Left lung (tissue), 4 donors: ENCODE measurements at regions not wholly inside any gene's neighbourhood (a gene's known extent, or its start where the extent isn't known, plus 50 kb on each side); places are given as distances from the start of the nearest gene placed in this dataset.

Experiments
- ATAC-seq: fragments of 200-7000 bp; cut with Tn5 transposase; one replicate; pipeline ENCODE4 v1.9.1; 2020; ENCODE audit warnings: moderate library complexity
- DNase-seq, 4 donors: peaks; one replicate each; pipeline ENCODE4 v3.0.0-alpha.2; 2013 to 2020
- H3K27ac ChIP-seq, 2 donors: fragments of 200-600 bp; sonication (generic) in 1 of 2; one replicate each; pipeline versions ENCODE4 v1.5.0 to v1.8.0; 2020 to 2021
- H3K27me3 ChIP-seq, 2 donors: fragments of 200-600 bp; sonication (generic) in 1 of 2; one replicate each; pipeline versions ENCODE4 v1.5.0 to v1.8.0; 2020 to 2021
- H3K36me3 ChIP-seq, 2 donors: fragments of 200-600 bp; sonication (generic) in 1 of 2; one replicate each; pipeline versions ENCODE4 v1.5.0 to v1.8.0; 2020 to 2021
- H3K4me1 ChIP-seq, 2 donors: fragments of 200-600 bp; one replicate each; pipeline ENCODE4 v1.8.0; 2021
- H3K4me3 ChIP-seq, 2 donors: fragments of 200-600 bp; sonication (generic) in 1 of 2; one replicate each; pipeline versions ENCODE4 v1.5.0 to v1.8.0; 2020 to 2021; ENCODE audit warnings: mild to moderate bottlenecking in 1 of 2
- H3K9me3 ChIP-seq, 2 donors: fragments of 200-600 bp; sonication (generic) in 1 of 2; one replicate each; pipeline versions ENCODE4 v1.5.0 to v1.8.0; 2020 to 2021
- intact Hi-C, 2 donors: fragments of 100-400 bp; cut with DNase I; formaldehyde crosslinking; loops; one replicate each; pipeline versions ENCODE4 v1.11.2 to v1.14.2; 2022
- TF ChIP-seq, protein P1 (sequence below), 2 donors: fragments of 200-600 bp; sonication (generic) in 1 of 2; IDR thresholded peaks; one replicate each; pipeline versions ENCODE4 v1.5.0 to v1.8.0; 2021; ENCODE audit warnings: antibody characterized with exemption in 2 of 2
- donor health status: DM: no; HTN: yes; CAD: no.
- donor health status: DM: no; HTN: no; CAD: no.

DNA sequence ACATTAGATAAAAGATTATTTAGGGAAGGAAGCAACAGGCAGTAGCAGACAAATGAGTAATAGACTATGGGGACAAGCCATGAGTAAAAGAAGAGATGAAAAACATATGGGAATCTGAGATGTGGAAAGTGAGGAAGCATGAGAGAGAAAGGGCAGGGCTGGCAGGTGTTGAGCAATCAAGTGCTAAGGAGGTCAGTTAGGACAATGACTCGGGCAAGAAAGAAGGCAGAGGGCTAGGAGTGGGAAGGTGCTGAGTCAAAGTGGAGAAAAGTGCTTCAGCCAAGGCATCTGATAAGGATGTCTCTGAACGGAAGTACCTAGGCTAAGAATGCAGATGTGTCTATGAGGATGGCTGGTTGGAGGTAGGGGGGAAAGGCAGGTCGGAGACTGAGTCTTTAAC lies 291.9 kb upstream of the HTR2A start:
- H3K4me1 ChIP-seq, result no peaks in the 10 kb centered on the region
- intact Hi-C loops, result no loop called here

DNA sequence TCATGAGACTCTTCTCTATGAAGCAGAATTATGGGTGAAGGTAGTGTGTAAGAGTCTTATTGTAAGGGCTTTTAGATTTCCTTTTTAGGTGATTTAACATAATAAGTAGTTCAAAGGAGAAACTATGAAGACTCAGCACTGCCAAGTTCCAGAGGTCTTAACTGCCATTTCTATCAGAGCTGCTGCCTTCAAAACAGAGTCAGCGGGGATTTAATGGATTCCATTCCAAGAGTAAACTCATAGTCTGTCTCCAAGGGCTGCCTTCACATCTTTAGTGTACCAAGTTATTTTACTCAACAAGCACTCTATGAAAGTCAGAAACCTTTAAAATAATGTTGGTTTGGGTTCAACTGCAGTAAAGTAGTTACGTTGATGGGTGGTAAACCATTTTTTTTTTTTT lies 289.6 kb upstream of the HTR2A start:
- Histone ChIP-seq H3K4me3 (no peak overlapping the region), H3K4me1 (no peaks in the 10 kb centered on the region), H3K36me3 (no peaks in the 10 kb centered on the region), H3K9me3 (no peaks in the 10 kb centered on the region), H3K27me3 (no peaks in the 10 kb centered on the region), H3K27ac (no peak overlapping the region)
- DNase-seq, result no peak
- TF ChIP-seq, protein P1, sequence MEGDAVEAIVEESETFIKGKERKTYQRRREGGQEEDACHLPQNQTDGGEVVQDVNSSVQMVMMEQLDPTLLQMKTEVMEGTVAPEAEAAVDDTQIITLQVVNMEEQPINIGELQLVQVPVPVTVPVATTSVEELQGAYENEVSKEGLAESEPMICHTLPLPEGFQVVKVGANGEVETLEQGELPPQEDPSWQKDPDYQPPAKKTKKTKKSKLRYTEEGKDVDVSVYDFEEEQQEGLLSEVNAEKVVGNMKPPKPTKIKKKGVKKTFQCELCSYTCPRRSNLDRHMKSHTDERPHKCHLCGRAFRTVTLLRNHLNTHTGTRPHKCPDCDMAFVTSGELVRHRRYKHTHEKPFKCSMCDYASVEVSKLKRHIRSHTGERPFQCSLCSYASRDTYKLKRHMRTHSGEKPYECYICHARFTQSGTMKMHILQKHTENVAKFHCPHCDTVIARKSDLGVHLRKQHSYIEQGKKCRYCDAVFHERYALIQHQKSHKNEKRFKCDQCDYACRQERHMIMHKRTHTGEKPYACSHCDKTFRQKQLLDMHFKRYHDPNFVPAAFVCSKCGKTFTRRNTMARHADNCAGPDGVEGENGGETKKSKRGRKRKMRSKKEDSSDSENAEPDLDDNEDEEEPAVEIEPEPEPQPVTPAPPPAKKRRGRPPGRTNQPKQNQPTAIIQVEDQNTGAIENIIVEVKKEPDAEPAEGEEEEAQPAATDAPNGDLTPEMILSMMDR (IDR thresholded peaks at IDR 0.05), result no peak
- no peak for ATAC-seq
- intact Hi-C loops, result no loop called here

More for the DNA sequence above, 291.9 kb upstream of the HTR2A start:
- Histone ChIP-seq H3K27ac (no peak overlapping the region), H3K27me3 (no peaks in the 10 kb centered on the region), H3K9me3 (no peaks in the 10 kb centered on the region), H3K36me3 (no peaks in the 10 kb centered on the region), H3K4me3 (no peak overlapping the region)
- TF ChIP-seq, protein P1 (IDR thresholded peaks at IDR 0.05), result no peak
- DNase-seq (no peak), ATAC-seq (peak; percentile 53)

DNA sequence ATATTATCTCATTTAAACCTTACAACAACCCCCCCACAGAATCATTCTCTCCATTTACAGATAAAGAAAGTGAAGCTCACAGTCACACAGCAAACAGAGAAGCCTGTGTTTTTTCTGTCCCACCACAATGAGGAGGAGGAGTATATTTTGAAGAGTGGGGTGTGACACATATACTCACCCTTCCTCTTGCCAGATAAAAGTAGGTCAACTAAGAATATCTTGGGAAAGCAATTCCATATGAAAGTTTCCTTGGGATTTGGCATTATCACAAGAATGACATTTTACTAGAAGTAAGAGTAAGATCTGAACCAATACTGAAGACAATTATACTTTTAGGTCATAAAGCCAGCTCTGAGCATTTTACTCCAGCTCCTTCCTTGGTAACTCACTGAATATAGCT lies 287.5 kb upstream of the HTR2A start:
- no peaks in the 10 kb centered on the region for H3K36me3 ChIP-seq
- ATAC-seq, result no peak
- no peaks in the 10 kb centered on the region for H3K9me3 ChIP-seq
- TF ChIP-seq, protein P1 (IDR thresholded peaks at IDR 0.05), result no peak
- no peaks in the 10 kb centered on the region for H3K4me1 ChIP-seq
- no peak for DNase-seq
- intact Hi-C loops, result no loop called here
- no peaks in the 10 kb centered on the region for H3K27me3 ChIP-seq
- H3K4me3 ChIP-seq, result no peak overlapping the region
- H3K27ac ChIP-seq, result no peak overlapping the region

DNA sequence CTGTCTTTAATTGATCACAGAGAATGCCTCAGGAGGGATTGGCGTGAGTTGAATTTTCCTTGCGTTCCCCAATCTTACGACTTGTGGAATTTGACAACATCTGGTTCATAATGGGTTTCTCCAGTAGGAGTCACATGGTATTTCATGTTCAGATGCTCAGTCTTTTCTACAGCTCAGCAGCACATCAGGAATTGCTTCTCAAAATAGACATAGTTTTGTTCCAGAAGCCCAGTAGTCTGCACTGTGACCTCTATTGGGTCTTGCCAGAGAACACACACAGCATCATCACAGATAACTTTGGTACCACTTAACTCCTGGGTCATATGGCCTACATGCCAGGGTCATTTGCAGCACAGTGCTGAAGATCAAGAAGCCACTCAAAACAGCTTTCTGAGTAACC lies 282.5 kb upstream of the HTR2A start:
- Histone ChIP-seq H3K4me3 (no peak overlapping the region), H3K27ac (no peak overlapping the region), H3K27me3 (no peaks in the 10 kb centered on the region), H3K9me3 (no peaks in the 10 kb centered on the region), H3K4me1 (no peaks in the 10 kb centered on the region), H3K36me3 (no peaks in the 10 kb centered on the region)
- ATAC-seq, result no peak
- DNase-seq, result no peak
- TF ChIP-seq, protein P1 (IDR thresholded peaks at IDR 0.05), result no peak
- intact Hi-C loops, result no loop called here

DNA sequence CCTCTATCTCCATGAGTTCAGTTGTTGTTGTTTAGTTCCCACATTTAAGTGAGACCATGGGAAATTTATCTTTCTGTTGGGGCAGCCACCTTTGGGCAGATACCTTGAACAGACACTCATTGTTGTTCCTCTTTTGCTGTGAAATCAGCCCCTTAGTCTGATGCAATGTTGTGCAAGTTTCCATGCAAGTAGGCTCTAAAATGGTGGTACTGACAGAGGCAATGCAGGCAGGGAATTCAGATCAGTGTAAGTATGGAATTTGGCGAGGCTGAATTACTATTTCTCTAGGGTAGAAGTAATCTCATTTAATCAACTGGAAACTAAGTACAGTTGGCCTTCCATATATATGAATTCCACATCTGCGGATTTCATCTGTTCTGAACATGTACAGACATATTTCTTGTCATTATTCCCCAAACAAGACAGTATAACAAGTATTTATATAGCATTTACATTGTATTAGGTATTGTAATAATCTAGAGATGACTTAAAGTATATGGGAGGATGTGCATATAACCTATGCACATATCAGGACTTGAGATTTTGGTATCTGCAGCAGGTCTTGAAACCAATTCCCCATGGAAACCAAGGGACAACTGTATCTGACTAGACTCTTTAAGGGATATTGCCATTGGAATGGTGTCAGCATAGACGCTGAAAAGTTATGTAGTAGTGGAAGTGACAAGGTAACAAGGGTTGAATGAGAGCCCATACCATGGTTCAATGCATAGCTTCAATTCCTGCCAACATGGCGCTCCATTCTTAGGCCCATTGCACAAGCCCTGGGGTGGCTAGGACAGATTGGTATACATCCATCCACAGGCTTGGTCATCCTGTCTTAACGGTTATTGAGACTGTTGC lies 281.5 kb upstream of the HTR2A start:
- DNase-seq (no peak), ATAC-seq (no peak)
- H3K4me1 ChIP-seq, result no peaks in the 10 kb centered on the region
- intact Hi-C loops, result no loop called here
- no peak overlapping the region for H3K27ac ChIP-seq
- H3K27me3 ChIP-seq, result no peaks in the 10 kb centered on the region
- no peaks in the 10 kb centered on the region for H3K36me3 ChIP-seq
- no peaks in the 10 kb centered on the region for H3K9me3 ChIP-seq
- TF ChIP-seq, protein P1 (IDR thresholded peaks at IDR 0.05), result no peak
- no peak overlapping the region for H3K4me3 ChIP-seq
